ENCODE measurements at regions not wholly inside any gene's neighbourhood (a gene's known extent, or its start where the extent isn't known, plus 50 kb on each side); places are given as distances from the start of the nearest gene placed in this dataset.
A peak's percentile ranks its signal among the peaks of the same experiment; 100 is the strongest.

GRCh38 chr17:70564006-70564620 lies 394.8 kb downstream of the KCNJ2 start:
- Histone ChIP-seq H3K4me3 (ENCODE audit: low read depth, low read length) (no peak overlapping the region), H3K4me1 (ENCODE audit: control insufficient read depth in 1 of 2, insufficient read depth in 2 of 2, low read length in 2 of 2) (no peaks in the 10 kb centered on the region), H3K4me2 (ENCODE audit: low read length) (no peak overlapping the region), H3K9ac (ENCODE audit: low read length) (no peak overlapping the region), H3K36me3 (ENCODE audit: control insufficient read depth in 1 of 2, insufficient read depth in 2 of 2, low read length in 2 of 2) (no peaks in the 10 kb centered on the region), H2AFZ (ENCODE audit: insufficient read depth, low read length, poor library complexity) (no peak overlapping the region), H3K23ac (ENCODE audit: low read length) (no peak overlapping the region), H3K9me3 (ENCODE audit: insufficient read depth, low read depth, low read length) (no peaks in the 10 kb centered on the region), H3K14ac (ENCODE audit: low read length) (no peak overlapping the region), H3K18ac (ENCODE audit: low read length) (no peak overlapping the region), H3K27me3 (ENCODE audit: insufficient read depth, low read length) (no peaks in the 10 kb centered on the region), H3K27ac (ENCODE audit: low read depth, low read length) (no peak overlapping the region), H2BK5ac (ENCODE audit: low read depth, low read length, poor library complexity) (no peak overlapping the region), H3K4ac (ENCODE audit: low read depth, low read length) (no peak overlapping the region), H4K91ac (ENCODE audit: low read depth, low read length) (no peak overlapping the region), H4K8ac (ENCODE audit: low read depth, low read length) (no peak overlapping the region), H2BK120ac (ENCODE audit: insufficient read depth, low read length, poor library complexity) (no peak overlapping the region), H3K79me1 (ENCODE audit: low read length) (no peaks in the 10 kb centered on the region), H2AK5ac (ENCODE audit: low read length) (no peak overlapping the region), H4K12ac (ENCODE audit: low read depth, low read length) (no peak overlapping the region), H2BK12ac (ENCODE audit: low read length) (no peak overlapping the region), H3K79me2 (ENCODE audit: control insufficient read depth, insufficient read depth, low read length, poor library complexity) (no peaks in the 10 kb centered on the region)
- no peak for DNase-seq
- no CpG with 5 or more reads among the region's 2 CpGs for WGBS (ENCODE audit: extremely low coverage, insufficient coverage, insufficient read length)

- no CpG with 5 or more reads among the region's 1 CpG for WGBS (ENCODE audit: extremely low coverage, insufficient coverage, insufficient read length)
- no peak overlapping the region for H3K4me2 ChIP-seq (ENCODE audit: low read length)
Measured at GRCh38 chr17:70569128-70569527, 399.8 kb downstream of the KCNJ2 start.

GRCh38 chr17:70577456-70577855 lies 408.1 kb downstream of the KCNJ2 start:
- no peak overlapping the region for H4K12ac ChIP-seq (ENCODE audit: low read depth, low read length)
- no peak overlapping the region for H2BK5ac ChIP-seq (ENCODE audit: low read depth, low read length, poor library complexity)
- H2BK120ac ChIP-seq (ENCODE audit: insufficient read depth, low read length, poor library complexity), result no peak overlapping the region
- H3K14ac ChIP-seq (ENCODE audit: low read length), result no peak overlapping the region
- H3K27me3 ChIP-seq (ENCODE audit: insufficient read depth, low read length), result no peaks in the 10 kb centered on the region
- H3K27ac ChIP-seq (ENCODE audit: low read depth, low read length), result no peak overlapping the region
- no CpG with 5 or more reads among the region's 20 CpGs for WGBS (ENCODE audit: extremely low coverage, insufficient coverage, insufficient read length)
- H3K4me1 ChIP-seq (ENCODE audit: control insufficient read depth in 1 of 2, insufficient read depth in 2 of 2, low read length in 2 of 2), result peaks cover 0 to 1% of the 10 kb centered on the region in 2 experiments
- H3K18ac ChIP-seq (ENCODE audit: low read length), result no peak overlapping the region
- H3K79me1 ChIP-seq (ENCODE audit: low read length), result no peaks in the 10 kb centered on the region
- no peaks in the 10 kb centered on the region for H3K79me2 ChIP-seq (ENCODE audit: control insufficient read depth, insufficient read depth, low read length, poor library complexity)
- H2BK12ac ChIP-seq (ENCODE audit: low read length), result no peak overlapping the region
- no peak overlapping the region for H4K8ac ChIP-seq (ENCODE audit: low read depth, low read length)
- no peak overlapping the region for H3K4ac ChIP-seq (ENCODE audit: low read depth, low read length)
- no peak overlapping the region for H4K91ac ChIP-seq (ENCODE audit: low read depth, low read length)
- H3K9me3 ChIP-seq (ENCODE audit: insufficient read depth, low read depth, low read length), result no peaks in the 10 kb centered on the region
- no peak overlapping the region for H2AK5ac ChIP-seq (ENCODE audit: low read length)
- no peak overlapping the region for H2AFZ ChIP-seq (ENCODE audit: insufficient read depth, low read length, poor library complexity)
- no peak overlapping the region for H3K9ac ChIP-seq (ENCODE audit: low read length)
- no peak overlapping the region for H3K4me2 ChIP-seq (ENCODE audit: low read length)
- no peak overlapping the region for H3K23ac ChIP-seq (ENCODE audit: low read length)
- H3K36me3 ChIP-seq (ENCODE audit: control insufficient read depth in 1 of 2, insufficient read depth in 2 of 2, low read length in 2 of 2), result no peaks in the 10 kb centered on the region
- DNase-seq, result no peak
- no peak overlapping the region for H3K4me3 ChIP-seq (ENCODE audit: low read depth, low read length)

More at GRCh38 chr17:70569128-70569527, 399.8 kb downstream of the KCNJ2 start:
- H3K79me2 ChIP-seq (ENCODE audit: control insufficient read depth, insufficient read depth, low read length, poor library complexity), result no peaks in the 10 kb centered on the region
- H3K4ac ChIP-seq (ENCODE audit: low read depth, low read length), result no peak overlapping the region
- H2AFZ ChIP-seq (ENCODE audit: insufficient read depth, low read length, poor library complexity), result no peak overlapping the region
- H4K91ac ChIP-seq (ENCODE audit: low read depth, low read length), result no peak overlapping the region
- H3K27ac ChIP-seq (ENCODE audit: low read depth, low read length), result no peak overlapping the region
- no peaks in the 10 kb centered on the region for H3K36me3 ChIP-seq (ENCODE audit: control insufficient read depth in 1 of 2, insufficient read depth in 2 of 2, low read length in 2 of 2)
- H3K23ac ChIP-seq (ENCODE audit: low read length), result no peak overlapping the region
- H3K4me1 ChIP-seq (ENCODE audit: control insufficient read depth in 1 of 2, insufficient read depth in 2 of 2, low read length in 2 of 2), result peaks cover 0 to 1% of the 10 kb centered on the region in 2 experiments
- no peak overlapping the region for H2BK120ac ChIP-seq (ENCODE audit: insufficient read depth, low read length, poor library complexity)
- H3K9ac ChIP-seq (ENCODE audit: low read length), result no peak overlapping the region
- no peak overlapping the region for H3K4me3 ChIP-seq (ENCODE audit: low read depth, low read length)
- H2BK5ac ChIP-seq (ENCODE audit: low read depth, low read length, poor library complexity), result no peak overlapping the region
- no peaks in the 10 kb centered on the region for H3K27me3 ChIP-seq (ENCODE audit: insufficient read depth, low read length)
- no peak overlapping the region for H2AK5ac ChIP-seq (ENCODE audit: low read length)
- peak in 1 of 2 donors; percentile 10 for DNase-seq
- H4K8ac ChIP-seq (ENCODE audit: low read depth, low read length), result no peak overlapping the region
- no peak overlapping the region for H3K14ac ChIP-seq (ENCODE audit: low read length)
- no peaks in the 10 kb centered on the region for H3K79me1 ChIP-seq (ENCODE audit: low read length)
- no peak overlapping the region for H2BK12ac ChIP-seq (ENCODE audit: low read length)
- H4K12ac ChIP-seq (ENCODE audit: low read depth, low read length), result no peak overlapping the region
- no peaks in the 10 kb centered on the region for H3K9me3 ChIP-seq (ENCODE audit: insufficient read depth, low read depth, low read length)
- no peak overlapping the region for H3K18ac ChIP-seq (ENCODE audit: low read length)

GRCh38 chr17:70581459-70581858 lies 412.1 kb downstream of the KCNJ2 start:
- no peak overlapping the region for H4K12ac ChIP-seq (ENCODE audit: low read depth, low read length)
- H3K27ac ChIP-seq (ENCODE audit: low read depth, low read length), result no peak overlapping the region
- no peak for DNase-seq
- no peak overlapping the region for H2BK120ac ChIP-seq (ENCODE audit: insufficient read depth, low read length, poor library complexity)
- no CpG with 5 or more reads among the region's 3 CpGs for WGBS (ENCODE audit: extremely low coverage, insufficient coverage, insufficient read length)
- H4K91ac ChIP-seq (ENCODE audit: low read depth, low read length), result no peak overlapping the region
- H3K9ac ChIP-seq (ENCODE audit: low read length), result no peak overlapping the region
- H3K4me3 ChIP-seq (ENCODE audit: low read depth, low read length), result no peak overlapping the region
- H2AK5ac ChIP-seq (ENCODE audit: low read length), result no peak overlapping the region
- H3K14ac ChIP-seq (ENCODE audit: low read length), result no peak overlapping the region
- H4K8ac ChIP-seq (ENCODE audit: low read depth, low read length), result no peak overlapping the region
- no peak overlapping the region for H3K18ac ChIP-seq (ENCODE audit: low read length)
- no peak overlapping the region for H2BK12ac ChIP-seq (ENCODE audit: low read length)
- no peaks in the 10 kb centered on the region for H3K36me3 ChIP-seq (ENCODE audit: control insufficient read depth in 1 of 2, insufficient read depth in 2 of 2, low read length in 2 of 2)
- no peak overlapping the region for H3K4ac ChIP-seq (ENCODE audit: low read depth, low read length)
- H3K9me3 ChIP-seq (ENCODE audit: insufficient read depth, low read depth, low read length), result peaks cover 5% of the 10 kb centered on the region
- no peaks in the 10 kb centered on the region for H3K79me2 ChIP-seq (ENCODE audit: control insufficient read depth, insufficient read depth, low read length, poor library complexity)
- no peak overlapping the region for H2BK5ac ChIP-seq (ENCODE audit: low read depth, low read length, poor library complexity)
- no peaks in the 10 kb centered on the region for H3K79me1 ChIP-seq (ENCODE audit: low read length)
- no peak overlapping the region for H3K23ac ChIP-seq (ENCODE audit: low read length)
- H3K4me2 ChIP-seq (ENCODE audit: low read length), result no peak overlapping the region
- no peaks in the 10 kb centered on the region for H3K4me1 ChIP-seq (ENCODE audit: control insufficient read depth in 1 of 2, insufficient read depth in 2 of 2, low read length in 2 of 2)
- no peaks in the 10 kb centered on the region for H3K27me3 ChIP-seq (ENCODE audit: insufficient read depth, low read length)
- no peak overlapping the region for H2AFZ ChIP-seq (ENCODE audit: insufficient read depth, low read length, poor library complexity)
